ENCODE measurements at regions not wholly inside any gene's neighbourhood (a gene's known extent, or its start where the extent isn't known, plus 50 kb on each side); places are given as distances from the start of the nearest gene placed in this dataset.
"Not testable (repeated sequence)": the region's sequence is repeated elsewhere in the genome, so short reads cannot be mapped to it uniquely, and the experiment has no call there.

DNA sequence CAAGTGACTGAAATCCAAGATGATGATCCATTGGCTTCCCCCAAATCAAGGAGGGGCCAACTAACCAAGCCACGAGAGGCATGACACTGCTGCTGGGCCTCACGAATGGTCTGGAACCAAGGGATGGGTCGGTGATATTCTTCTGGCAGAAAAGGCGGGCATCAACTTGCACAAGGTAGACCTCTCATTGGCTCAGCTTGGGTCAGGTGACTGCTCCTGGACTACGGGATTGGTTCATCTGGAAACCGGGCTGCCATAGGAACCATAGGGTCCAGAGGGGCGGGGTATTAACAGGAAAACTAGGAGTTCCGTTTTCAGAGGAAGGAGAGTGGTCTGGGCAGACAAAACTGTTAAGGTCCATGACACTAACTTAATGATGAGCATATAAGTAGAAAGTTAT, 100.9 kb downstream of the TFAP2C start:
- no peak for DNase-seq

DNA sequence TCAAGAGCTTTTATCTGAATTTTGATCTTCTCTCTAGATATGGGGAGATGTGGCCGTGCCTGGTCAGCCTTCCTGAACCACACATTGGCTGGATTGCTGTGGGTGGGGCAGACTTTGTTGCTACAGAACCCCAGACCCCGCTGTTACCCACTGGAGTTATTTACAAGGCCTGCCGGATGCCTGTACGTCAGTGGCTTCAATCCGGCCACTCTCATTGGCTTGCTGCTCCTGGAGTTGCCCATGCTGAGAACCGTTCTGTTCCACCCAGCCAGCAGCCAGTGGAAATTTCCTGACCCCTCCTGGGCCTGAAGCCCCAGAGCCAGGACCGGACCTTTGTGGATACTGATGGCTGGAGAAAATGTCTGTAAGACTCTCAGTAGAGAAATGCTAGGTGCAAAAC, 101.9 kb downstream of the TFAP2C start:
- DNase-seq = no peak

DNA sequence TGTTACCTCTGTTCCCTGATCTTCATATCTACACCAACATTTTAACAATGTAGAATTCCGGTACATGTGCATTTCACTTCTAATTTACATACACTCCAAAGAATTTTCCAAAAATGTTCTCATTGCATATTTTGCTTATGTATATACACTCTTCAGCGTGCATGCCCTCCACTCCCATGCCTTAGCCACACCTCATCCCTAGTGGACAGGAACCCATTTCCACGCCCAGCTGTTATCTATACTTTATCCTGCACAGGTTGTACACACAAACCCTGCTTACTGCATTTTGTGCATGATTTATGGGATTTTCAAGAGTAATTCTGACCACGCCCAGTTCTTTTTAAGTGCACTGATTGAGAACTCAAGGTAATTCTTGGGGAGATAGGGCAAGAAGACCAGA, 102.4 kb downstream of the TFAP2C start:
- DNase-seq = no peak

DNA sequence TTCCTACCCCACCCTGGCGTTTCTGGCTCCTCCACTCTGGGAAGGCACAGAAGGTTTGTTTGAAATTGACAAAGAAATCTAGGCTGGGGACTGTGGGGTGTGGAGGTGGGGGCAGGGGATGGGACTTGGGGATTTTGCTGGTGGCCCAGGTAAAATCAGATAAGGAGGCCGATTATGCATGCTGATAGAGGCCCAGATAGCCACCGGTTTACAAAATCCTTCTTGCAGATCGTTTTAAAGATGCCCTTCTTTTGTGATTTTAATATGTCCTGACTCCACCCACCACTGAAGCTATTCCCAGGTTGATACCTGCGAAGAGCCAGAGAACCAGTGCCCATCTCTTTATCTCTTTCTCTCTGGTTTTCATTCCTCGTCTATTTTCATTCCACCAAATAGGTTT, 104.9 kb downstream of the TFAP2C start:
- DNase-seq = no peak

DNA sequence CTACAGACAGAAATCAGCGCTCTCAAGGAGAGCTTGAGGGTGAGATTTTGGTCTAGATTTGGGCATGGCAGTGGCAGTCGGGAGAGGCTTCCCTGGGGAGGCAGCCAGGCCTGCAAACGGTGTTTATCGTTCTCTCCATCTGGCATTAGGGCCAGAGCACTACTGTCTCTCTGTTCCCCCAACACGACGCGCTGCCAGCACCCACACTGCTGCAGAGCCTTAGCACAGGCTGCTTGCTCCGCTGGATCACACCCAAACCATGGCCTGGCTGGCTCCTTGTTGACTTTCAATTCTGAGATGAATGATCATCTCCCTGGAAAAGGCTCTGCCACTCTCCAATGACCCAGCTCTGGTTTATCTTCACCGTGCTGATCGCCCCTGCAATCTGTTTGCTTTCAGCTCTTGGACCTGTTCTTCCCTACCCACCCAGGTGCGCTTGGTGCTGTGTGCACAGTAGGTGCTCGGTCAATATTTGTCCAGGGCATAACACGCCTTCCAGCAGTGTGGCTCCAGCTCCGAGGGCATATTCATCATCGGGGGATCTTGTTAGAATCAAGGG, 106.1 kb downstream of the TFAP2C start:
- DNase-seq = no peak

DNA sequence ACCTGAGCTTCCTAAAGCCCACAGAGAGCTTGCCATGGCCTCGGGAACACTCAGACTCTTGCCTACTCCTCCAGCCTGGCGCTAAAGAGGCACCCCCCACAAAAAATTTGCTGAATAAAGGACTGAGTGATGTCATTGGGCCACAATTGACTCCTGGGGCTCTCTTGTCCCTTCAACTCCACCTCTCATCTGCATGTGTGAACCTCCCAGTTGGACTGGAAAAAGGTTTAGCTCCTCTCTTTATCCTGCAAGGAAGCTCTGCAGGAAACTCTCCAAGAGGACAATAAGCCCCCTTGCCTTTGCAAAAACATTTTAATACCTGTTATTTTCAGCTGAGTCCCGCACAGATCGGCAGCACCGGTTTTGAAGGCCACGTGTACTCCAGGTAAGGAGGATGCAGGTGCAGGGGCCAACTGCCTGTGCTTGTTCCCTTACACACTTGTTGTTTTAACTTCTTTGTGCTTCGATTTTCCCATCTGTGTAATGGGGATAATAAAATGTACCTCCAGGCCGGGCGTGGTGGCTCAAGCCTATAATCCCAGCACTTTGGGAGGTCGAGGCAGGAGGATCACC, 107.3 kb downstream of the TFAP2C start:
- no peak for DNase-seq

DNA sequence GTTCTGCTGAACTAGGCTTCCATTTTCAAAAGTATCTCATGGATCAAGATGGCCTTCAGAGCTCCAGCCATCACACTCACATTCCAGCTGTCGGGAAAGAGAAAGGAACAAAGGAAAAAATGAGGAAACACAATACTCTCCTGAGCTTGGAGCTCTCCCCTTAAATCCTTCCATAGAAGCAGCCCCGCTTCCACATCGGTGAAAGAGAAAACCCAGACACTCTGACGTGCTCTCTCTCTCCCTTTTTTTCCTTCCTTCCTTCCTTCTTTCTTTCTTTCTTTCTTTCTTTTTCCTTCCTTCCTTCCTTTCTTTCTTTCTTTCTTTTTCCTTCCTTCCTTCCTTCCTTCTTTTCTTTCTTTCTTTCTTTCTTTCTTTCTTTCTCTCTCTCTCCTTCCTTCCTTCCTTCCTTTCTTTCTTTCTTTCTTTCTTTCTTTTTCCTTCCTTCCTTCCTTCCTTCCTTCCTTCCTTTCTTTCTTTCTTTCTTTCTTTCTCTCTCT, 115.3 kb downstream of the TFAP2C start:
- DNase-seq = not testable (repeated sequence)

DNA sequence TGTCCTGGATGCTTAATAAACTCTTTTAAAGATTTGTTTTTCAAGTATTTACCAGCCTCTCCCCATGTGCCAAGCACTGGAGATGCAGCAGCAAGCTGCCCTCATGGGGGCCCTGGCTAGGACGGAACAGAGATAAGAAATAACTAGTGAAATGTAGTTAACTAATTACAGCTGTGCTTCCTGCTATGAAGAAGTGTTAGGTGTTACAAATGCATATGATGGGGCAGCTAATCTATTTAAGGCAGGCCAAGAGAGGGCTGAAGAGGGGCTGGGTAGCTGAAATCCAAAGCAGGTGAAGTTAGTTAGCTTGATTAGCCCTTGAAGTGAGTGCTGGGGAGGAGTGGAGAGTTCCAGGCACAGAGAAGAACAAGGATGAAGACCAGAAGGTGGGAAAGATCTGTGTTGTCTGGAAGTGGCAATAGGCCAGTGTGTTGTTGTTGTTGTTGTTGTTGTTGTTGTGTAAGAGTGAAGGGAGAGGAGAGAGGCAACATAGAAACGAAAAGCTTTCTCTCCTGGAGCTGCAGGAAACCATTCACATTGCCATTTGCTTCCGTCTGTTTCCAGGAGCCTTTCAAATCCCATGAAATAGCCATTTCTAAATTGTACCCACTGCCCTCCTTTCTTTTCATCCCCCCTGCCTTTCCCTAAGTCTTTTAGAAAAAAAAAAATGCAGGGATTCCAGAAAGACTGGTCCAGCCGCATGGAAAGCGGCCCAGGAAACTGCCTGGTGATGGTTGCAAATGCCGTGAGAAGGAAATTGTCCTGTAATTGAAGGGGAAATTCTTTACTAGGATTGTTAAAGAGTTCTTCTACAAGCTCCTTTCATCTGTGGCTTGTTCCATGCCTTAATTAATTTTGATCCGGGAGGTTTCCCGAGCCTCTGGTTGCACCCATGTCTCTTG, 119.6 kb downstream of the TFAP2C start:
- DNase-seq = no peak

DNA sequence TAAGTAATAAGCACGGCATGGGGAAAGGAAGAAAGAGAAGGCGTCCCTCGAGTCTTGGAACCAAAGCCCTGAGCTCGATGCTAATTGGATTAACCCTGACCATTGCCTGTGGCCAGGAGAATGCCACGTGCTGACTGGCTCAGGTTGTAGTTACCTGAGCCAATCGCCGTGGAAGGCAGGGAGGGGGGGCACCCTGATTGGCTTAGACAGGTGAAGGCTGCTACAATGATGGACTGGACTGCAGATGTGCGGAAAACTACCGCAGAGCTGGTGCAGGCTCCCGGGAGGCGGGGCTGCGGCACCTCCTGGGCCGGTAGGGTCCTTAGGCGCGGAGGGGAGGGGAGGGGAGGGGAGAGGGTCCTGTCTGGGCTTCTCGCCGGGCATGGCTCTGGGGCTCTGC, 121.3 kb downstream of the TFAP2C start:
- DNase-seq = no peak

DNA sequence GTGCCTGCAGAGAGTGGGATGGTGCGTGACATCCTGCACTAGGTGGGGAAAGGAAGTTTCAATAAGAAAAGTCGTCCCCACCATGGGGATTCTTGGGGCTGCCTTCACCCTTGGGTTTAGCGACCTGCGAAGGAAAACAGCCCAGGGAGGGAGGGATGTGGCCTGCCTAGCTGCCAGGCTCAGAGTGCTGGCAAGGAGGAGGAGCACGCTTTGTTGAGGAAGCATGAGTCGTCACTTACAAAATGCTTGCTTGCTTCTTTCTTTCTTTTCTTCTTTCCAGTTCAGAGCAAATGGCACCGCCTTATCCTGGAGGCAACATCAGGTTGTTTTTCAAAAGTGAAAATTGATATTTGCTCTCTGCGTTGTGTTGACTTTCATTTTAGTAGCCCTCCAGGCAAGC, 123.2 kb downstream of the TFAP2C start:
- no peak for DNase-seq

DNA sequence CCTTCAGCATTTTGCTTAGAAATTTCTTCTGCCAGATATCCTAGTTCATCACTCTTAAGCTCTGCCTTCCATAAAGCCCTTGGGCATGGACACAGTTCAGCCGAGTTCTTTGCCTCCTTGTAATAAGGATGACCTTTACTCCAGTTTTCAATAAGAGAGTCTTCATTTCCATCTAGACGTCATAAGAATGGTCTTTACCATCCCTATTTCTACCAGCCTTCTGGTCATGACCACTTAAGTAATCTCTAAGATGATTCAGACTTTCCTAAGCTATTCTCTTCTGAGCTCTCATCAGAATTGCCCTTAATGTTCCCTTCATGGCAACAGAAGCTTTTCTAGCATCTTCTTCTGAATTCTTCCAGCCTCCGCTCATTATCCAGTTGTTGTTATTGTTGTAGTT, 126.1 kb downstream of the TFAP2C start:
- DNase-seq = no peak

DNA sequence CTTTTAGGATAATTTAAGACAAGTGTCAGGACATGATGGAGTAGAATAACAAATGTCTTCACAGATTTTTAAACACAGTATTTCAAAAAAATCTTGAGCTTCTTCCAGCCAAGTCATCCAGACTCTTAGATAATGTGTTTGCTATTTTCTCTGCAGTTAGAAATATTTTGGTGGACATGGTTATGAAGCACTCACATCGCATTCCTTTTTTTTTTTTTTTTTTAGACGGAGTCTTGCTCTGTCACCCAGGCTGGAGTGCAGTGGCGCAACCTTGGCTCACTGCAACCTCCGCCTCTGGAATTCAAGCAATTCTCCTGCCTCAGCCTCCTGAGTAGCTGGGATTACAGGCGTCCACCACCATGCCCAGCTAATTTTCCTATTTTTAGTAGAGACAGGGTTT, 127.6 kb downstream of the TFAP2C start:
- DNase-seq = not testable (repeated sequence)

DNA sequence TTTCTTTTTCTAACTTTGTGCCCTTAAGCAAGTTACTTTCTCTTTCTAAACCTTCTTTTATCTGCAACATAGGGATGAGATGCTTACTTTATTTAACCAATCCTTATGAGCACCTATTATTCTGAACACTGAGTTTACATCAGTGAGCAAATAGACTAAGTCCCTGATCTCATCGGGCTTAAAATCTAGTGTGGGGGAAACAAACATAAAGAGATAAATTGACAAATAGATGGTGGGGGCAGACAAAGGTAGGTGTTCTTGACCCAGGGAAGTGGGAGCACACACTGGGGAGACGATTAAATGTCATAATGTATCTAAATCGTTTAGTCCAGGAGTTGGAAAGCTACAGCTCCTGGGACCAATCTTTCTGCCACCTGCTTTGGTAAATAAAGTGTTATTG, 129.6 kb downstream of the TFAP2C start:
- no peak for DNase-seq

DNA sequence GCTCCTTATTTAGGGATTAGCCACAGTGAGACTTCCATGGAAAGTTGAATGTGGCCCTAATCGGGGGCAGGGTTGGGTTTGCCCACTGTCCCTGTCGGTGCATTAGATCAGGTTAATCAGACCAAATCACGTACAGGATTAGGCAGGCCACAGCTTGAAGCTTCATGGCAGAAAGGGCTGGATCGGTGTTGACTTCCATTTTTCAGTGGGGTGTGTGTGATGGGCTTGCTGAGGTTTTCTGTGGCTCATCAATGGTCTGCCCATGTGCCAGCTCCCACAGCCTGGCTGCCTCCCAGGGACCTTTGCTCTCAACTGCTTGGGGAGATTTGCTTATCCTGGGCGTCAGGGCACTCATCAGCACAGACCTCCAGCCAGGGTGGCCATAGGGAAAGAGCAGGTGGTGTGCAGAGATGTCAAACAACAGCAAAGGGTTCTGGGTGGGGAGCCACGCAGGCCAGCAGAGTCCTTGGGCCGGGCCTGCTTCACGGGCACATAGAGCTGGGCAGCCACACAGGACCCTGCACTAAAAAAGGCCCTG, 130.7 kb downstream of the TFAP2C start:
- no peak for DNase-seq

DNA sequence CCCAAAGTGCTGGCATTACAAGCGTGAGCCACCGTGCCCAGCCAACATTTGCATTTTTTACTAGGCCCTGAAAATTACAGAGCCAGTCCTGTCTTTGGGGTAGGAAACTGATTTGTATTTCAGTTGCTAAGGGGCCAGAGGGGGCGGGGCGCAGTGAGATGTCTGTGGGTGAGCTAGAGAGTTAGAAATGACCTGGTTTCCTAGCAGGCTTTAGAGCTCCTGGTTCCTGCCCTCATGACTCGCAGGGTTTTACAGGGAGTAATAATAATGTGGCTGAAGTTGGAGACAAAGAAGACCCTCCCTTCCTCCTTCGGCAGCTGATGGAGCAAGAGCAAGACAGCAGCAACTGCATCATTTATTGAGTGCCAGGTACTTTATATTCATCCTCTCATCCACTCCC, 131.5 kb downstream of the TFAP2C start:
- no peak for DNase-seq

DNA sequence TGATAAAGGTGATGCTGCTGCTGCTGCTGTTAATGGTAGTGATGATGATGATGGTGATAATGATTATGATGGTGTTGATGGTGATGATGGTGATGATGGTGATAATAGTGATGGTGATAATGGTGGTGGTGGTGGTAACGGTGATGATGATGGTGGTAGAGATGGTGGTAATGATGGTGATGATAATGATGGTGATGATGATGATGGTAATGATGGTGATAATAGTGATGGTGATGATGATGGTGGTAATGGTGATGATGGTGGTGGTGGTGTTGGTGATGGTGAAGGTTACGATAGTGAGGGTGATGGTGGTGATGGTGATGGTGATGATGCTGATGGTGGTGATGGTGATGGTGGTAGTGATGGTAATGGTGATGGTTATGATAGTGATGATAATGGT, 132.3 kb downstream of the TFAP2C start:
- DNase-seq = no peak

DNA sequence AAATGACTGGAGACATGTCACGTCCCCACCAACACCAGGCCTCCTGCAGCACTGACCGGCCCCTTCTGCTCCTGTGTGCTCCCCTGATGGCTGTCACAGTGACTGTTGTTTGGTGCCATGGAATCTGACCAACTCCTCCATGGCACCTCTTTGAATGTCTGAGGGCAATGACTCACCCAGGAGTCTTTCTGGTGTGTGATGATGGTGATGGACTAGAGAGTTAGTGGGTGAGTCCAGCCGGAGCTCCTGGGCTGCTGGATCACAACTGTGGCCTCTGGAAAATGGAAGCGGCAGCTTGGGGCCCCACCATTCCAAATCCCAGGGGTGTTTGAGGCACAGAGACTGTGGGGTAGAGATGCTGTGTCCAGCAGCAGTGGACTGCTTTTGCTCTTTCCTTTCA, 133.3 kb downstream of the TFAP2C start:
- no peak for DNase-seq

DNA sequence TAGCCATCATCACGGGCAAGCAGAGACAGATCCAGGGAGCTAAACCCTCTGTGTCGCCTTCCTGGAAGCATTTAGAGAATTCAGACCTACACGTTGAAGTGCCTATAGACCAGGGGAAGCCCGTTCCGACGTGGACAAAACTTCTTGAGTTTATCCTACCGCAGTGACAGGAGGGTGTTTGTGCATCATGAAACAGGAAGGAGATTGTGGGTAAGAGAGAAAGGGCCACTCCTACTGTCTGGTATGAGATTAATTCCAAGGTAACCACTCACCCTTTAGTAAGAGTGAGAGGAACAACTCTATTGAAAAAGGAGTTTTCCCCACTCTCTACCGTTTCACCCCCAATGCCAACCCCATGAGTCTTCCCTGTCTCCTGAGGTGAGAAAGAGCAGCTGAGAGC, 133.7 kb downstream of the TFAP2C start:
- no peak for DNase-seq

DNA sequence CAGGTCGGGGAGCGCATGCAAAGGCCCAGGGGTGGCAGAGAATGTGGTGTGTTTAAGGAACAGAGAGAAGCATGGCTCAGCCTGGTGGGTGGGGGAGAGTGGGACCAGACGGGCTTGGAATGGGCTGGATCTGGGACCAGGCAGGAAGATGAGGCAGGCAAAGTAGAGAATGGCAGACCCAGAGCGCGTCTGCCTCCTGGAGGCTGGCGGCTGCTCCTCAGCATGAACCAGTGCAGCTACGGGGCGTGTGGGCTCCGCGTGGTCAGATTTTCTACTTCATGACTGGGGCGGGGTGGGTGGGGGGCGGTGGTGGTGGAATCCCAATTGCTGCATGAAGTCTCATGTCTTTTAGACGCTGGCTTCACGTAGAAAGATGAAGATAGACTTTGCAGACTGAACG, 135.6 kb downstream of the TFAP2C start:
- DNase-seq = no peak

DNA sequence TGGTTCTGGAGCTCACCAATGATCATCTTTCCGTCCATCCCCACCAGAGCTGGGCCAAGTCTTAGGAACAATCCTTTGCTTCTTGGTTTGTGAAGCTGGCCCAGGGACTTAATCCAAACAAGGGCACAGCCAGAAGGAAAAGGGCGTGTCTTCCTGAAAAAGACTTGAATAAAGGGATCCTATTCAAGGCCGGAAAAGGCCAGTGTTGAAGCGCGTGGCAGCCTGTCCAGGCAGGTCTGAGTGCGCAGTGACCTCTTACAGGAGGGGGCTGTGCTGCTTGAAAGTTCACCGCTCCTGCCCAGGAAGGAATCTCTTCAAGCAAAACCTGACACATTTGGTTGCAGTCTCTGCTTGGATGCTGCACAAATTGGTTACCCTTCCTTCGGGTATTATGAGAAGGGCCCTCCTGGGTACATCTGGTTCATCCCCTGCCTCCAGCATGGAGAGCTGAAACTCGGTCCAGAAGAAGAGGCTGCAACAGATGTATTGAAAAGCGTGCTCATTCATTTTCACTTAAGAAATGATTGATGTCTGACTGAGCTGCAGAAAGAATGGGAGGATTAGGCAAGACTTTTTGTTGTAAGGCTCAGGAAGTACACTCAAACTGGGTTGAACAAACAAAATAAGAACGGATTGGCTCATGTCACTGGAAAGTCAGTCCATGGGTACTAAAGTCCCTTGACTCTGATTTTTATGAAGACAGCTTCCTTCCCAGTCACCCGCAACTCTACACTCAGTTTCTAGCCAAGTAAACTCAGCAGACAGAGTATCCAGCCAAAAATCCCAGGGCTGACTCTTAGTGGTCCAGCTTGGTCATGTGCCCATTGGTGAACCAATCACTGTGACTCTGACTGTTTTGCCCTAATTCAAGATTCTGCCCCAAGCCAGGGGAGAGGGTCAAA, 136.3 kb downstream of the TFAP2C start:
- no peak for DNase-seq

DNA sequence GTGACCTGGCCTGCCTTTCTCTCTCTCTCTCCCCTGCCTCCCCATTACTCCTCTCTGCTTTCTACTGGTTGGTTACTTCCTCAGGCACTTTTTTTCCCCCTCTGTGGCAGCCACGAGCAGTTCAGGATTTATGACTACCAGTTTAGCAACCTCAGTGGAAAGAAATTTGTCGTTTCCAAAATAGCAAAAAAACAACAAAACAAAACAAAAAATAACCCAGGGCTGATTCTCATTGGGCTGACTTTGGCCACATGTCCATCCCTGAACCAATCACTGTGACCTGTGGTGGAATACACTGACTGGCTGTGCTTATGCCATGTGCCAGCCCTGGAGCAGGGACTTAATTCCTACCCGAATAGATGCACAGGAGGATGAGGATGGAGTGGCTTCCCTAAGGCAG, 137.4 kb downstream of the TFAP2C start:
- DNase-seq = no peak

DNA sequence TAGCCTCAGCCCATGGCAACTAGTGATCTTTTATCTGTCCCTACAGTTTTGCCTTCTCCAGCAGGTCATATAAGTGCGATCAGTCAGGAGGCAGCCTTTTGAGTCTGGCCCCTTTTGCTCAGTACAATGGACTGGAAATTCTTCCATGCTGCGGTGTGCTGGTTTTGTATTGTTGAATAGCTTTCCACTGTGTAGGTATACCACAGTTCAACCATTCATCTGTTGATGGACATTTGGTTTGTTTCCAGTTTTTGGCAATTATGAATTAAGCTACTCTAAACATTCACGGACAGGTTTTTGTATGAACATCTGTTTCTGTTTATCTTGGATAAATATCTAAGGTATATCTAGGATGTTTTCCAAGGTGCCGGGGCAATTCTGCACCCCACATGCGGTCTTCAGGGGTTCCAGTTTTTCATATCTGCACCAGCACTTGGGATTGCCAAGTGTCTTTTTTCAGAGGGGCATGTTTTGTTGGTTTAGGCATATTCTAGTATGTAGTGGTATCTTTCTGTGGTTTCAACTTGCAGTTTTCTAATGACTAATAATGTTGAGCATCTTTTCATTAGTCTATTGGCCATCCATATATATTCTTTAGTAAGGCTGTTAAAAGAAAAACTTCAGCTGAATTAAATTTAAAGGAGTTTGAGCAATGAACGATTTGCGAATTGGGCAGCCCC, 141.0 kb downstream of the TFAP2C start:
- no peak for DNase-seq

Measured in hematopoietic multipotent progenitor cell treated with erythropoietin and hydrocortisone succinate and interleukin-3 and kit ligand, for 4 days (in vitro differentiated cells).